Naive thymus-derived CD4-positive, alpha-beta T cell (primary cell): ENCODE measurements at regions not wholly inside any gene's neighbourhood (a gene's known extent, or its start where the extent isn't known, plus 50 kb on each side); places are given as distances from the start of the nearest gene placed in this dataset.
A peak's percentile ranks its signal among the peaks of the same experiment; 100 is the strongest.
"Not testable (repeated sequence)": the region's sequence is repeated elsewhere in the genome, so short reads cannot be mapped to it uniquely, and the experiment has no call there.

ENCODE experiments used
- ATAC-seq: fragments of 150-1000 bp; cut with Tn5 transposase; 2 replicates; pipeline ENCODE4 v1.10.0; 2021; ENCODE audit warnings: mild to moderate bottlenecking, moderate library complexity
- CTCF ChIA-PET: fragments of 350-600 bp; sonication (Branson Sonifier 250); formaldehyde crosslinking; loops from one replicate; lab custom pipeline; 2021; ENCODE audit warnings: antibody characterized with exemption; lab: Charles Lee
- POLR2A ChIA-PET: fragments of 350-600 bp; sonication (Branson Sonifier 250); formaldehyde crosslinking; loops from one replicate; lab custom pipeline; 2021; ENCODE audit warnings: antibody characterized with exemption, inconsistent platforms; lab: Charles Lee
- DNase-seq, 9 donors: peaks; one replicate each; pipeline versions ENCODE4 v3.0.0 to v3.0.0-alpha.2; 2020 to 2022; ENCODE audit warnings: mixed read lengths in 1 of 9
- H3K27ac ChIP-seq: one replicate; pipeline ENCODE4 v1.7.0; 2013; ENCODE audit warnings: mild to moderate bottlenecking, low read depth, low read length, moderate library complexity
- H3K27me3 ChIP-seq, 2 donors: one replicate each; pipeline ENCODE4 v1.7.0; 2013; ENCODE audit warnings: low read length in 2 of 2, mild to moderate bottlenecking in 2 of 2, moderate library complexity in 2 of 2; ENCODE audit not compliant: control insufficient read depth in 2 of 2, insufficient read depth in 2 of 2
- H3K36me3 ChIP-seq, 3 experiments: 1 replicate in 2 of 3; 2 replicates in 1 of 3; pipeline ENCODE4 v1.7.0; 2013; ENCODE audit warnings: low read length in 3 of 3, mild to moderate bottlenecking in 3 of 3, moderate library complexity in 1 of 3; ENCODE audit not compliant: insufficient read depth in 3 of 3, control insufficient read depth in 2 of 3
- H3K4me1 ChIP-seq, 2 donors: one replicate each; pipeline ENCODE4 v1.7.0; 2013; ENCODE audit warnings: low read length in 2 of 2, mild to moderate bottlenecking in 2 of 2, moderate library complexity in 1 of 2; ENCODE audit not compliant: control insufficient read depth in 2 of 2, insufficient read depth in 2 of 2
- H3K4me3 ChIP-seq: 2 replicates; pipeline ENCODE4 v1.7.0; 2013; ENCODE audit warnings: mild to moderate bottlenecking, low read length
- H3K9me3 ChIP-seq, 3 experiments: 1 replicate in 2 of 3; 2 replicates in 1 of 3; pipeline ENCODE4 v1.7.0; 2013; ENCODE audit warnings: low read length in 3 of 3; ENCODE audit not compliant: control insufficient read depth in 2 of 3
- H3K27ac Mint-ChIP-seq, 9 donors: one replicate each; pipeline ENCODE4 v1.8.0; 2020 to 2022; ENCODE audit warnings: mixed read lengths in 9 of 9, mild to moderate bottlenecking in 8 of 9, moderate library complexity in 5 of 9, inconsistent platforms in 2 of 9
- H3K27me3 Mint-ChIP-seq, 5 donors: one replicate each; pipeline ENCODE4 v1.8.0; 2021 to 2022; ENCODE audit warnings: mixed read lengths in 5 of 5, mild to moderate bottlenecking in 1 of 5
- H3K36me3 Mint-ChIP-seq, 5 donors: one replicate each; pipeline ENCODE4 v1.8.0; 2020 to 2022; ENCODE audit warnings: mixed read lengths in 5 of 5, mild to moderate bottlenecking in 3 of 5, inconsistent platforms in 1 of 5
- H3K4me1 Mint-ChIP-seq, 7 donors: one replicate each; pipeline ENCODE4 v1.8.0; 2020 to 2022; ENCODE audit warnings: mixed read lengths in 7 of 7, mild to moderate bottlenecking in 3 of 7, inconsistent platforms in 1 of 7
- H3K4me3 Mint-ChIP-seq, 10 donors: one replicate each; pipeline ENCODE4 v1.8.0; 2020 to 2022; ENCODE audit warnings: mild to moderate bottlenecking in 10 of 10, mixed read lengths in 10 of 10, moderate library complexity in 6 of 10, inconsistent platforms in 2 of 10
- H3K9me3 Mint-ChIP-seq, 11 donors: one replicate each; pipeline ENCODE4 v1.8.0; 2020 to 2022; ENCODE audit warnings: mixed read lengths in 11 of 11, mild to moderate bottlenecking in 4 of 11, inconsistent platforms in 1 of 11, moderate library complexity in 1 of 11
- intact Hi-C, 2 donors: fragments of 100-400 bp; cut with micrococcal nuclease; formaldehyde crosslinking; loops; one replicate each; pipeline ENCODE4 v1.15.1; 2023

DNA sequence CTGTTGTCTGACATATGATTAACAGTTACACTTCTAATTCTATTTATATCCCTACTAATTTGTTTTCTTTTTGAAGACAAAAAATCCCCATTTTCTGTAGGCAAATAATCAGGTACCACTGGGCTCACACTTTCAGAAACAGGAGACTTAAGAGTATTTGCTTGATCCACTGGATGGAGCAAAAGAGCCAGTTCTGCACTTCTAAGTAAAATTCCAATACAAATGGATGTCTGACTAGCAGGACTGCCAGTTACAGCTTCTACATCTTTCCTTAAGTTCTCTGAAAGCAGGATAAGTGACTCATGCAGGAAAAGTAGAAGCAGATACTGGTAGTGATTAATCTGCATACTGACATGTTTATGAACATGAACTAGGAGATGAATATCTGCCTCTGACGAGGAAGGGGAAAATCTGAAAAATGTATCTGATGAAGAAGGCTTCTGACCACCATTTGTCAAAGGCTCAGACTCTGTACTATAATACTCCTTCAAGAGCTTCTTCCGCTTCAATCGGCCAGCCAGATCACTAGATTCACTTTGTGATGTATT, 73.8 kb upstream of the ANKS1B start:
- no peak overlapping the region for H3K27ac Mint-ChIP-seq
- peaks cover 12 to 63% (median 52%) of the 10 kb centered on the region in 5 donors for H3K36me3 Mint-ChIP-seq

GRCh38 chr12:100046202-100046601, 61.5 kb upstream of the ANKS1B start:
- H3K36me3 ChIP-seq = peaks cover 0 to 16% (median 0%) of the 10 kb centered on the region in 3 experiments
- H3K4me3 ChIP-seq, POLR2A ChIA-PET, H3K27me3 ChIP-seq, H3K27ac Mint-ChIP-seq, H3K9me3 Mint-ChIP-seq, intact Hi-C loops, H3K4me1 Mint-ChIP-seq, DNase-seq, H3K4me1 ChIP-seq, H3K9me3 ChIP-seq, H3K27ac ChIP-seq, H3K4me3 Mint-ChIP-seq, H3K27me3 Mint-ChIP-seq, CTCF ChIA-PET, ATAC-seq: not testable (repeated sequence)
- peaks cover 17 to 91% (median 81%) of the 10 kb centered on the region in 5 donors for H3K36me3 Mint-ChIP-seq

More for the DNA sequence above, 73.8 kb upstream of the ANKS1B start:
- H3K4me3 Mint-ChIP-seq = no peak overlapping the region
- CTCF ChIA-PET = no interaction called here
- H3K4me1 ChIP-seq = no peaks in the 10 kb centered on the region
- intact Hi-C loops = no loop called here
- peaks cover 8 to 11% (median 9%) of the 10 kb centered on the region in 3 experiments for H3K36me3 ChIP-seq
- no peaks in the 10 kb centered on the region for H3K9me3 ChIP-seq
- peaks cover 0 to under 1% (median 0%) of the 10 kb centered on the region in 11 donors for H3K9me3 Mint-ChIP-seq
- DNase-seq (no peak), ATAC-seq (no peak)
- H3K27me3 ChIP-seq = no peaks in the 10 kb centered on the region
- POLR2A ChIA-PET = no interaction called here
- H3K4me1 Mint-ChIP-seq = peaks cover 0 to 8% (median 0%) of the 10 kb centered on the region in 7 donors
- H3K27ac ChIP-seq = no peak overlapping the region
- H3K4me3 ChIP-seq = no peak overlapping the region
- no peaks in the 10 kb centered on the region for H3K27me3 Mint-ChIP-seq

GRCh38 chr12:100044266-100044665, 59.5 kb upstream of the ANKS1B start:
- Mint-ChIP-seq H3K4me3 (no peak overlapping the region), H3K36me3 (peaks cover 17 to 86% (median 78%) of the 10 kb centered on the region in 5 donors), H3K27me3 (no peaks in the 10 kb centered on the region), H3K4me1 (peaks cover 0 to 2% (median 0%) of the 10 kb centered on the region in 7 donors), H3K27ac (peak overlapping the region in 1 of 9 donors; percentile 41), H3K9me3 (peaks cover 0 to 6% (median 0%) of the 10 kb centered on the region in 11 donors)
- H3K4me1 ChIP-seq = no peaks in the 10 kb centered on the region
- no peaks in the 10 kb centered on the region for H3K27me3 ChIP-seq
- intact Hi-C loops = no loop called here
- H3K4me3 ChIP-seq = no peak overlapping the region
- peaks cover 0 to 16% (median 0%) of the 10 kb centered on the region in 3 experiments for H3K36me3 ChIP-seq
- H3K27ac ChIP-seq = no peak overlapping the region
- no peaks in the 10 kb centered on the region for H3K9me3 ChIP-seq
- ChIA-PET POLR2A (no interaction called here), CTCF (no interaction called here)
- DNase-seq (no peak), ATAC-seq (no peak)

DNA sequence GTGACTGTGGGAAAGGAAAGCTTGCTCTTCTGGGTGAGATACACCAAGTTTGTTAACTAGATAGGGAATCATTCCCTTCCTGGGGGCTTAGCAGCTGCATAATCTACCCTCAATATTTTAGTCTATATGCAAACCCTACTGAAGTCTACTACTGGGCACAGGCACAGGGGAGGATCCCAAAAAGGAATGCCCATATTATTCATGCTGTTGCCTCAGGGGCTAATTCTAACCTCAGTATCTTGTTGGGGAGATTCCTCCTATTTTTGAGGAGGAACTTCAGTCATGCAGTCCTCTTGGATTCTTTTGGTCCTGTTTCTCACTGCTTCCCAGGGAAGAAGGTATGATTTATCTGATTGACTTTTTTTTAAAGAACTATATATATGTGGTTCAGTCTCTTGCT, 58.9 kb upstream of the ANKS1B start:
- H3K4me1 ChIP-seq = no peaks in the 10 kb centered on the region
- POLR2A ChIA-PET = no interaction called here
- ATAC-seq (no peak), DNase-seq (no peak)
- Mint-ChIP-seq H3K9me3 (peaks cover 0 to 6% (median 0%) of the 10 kb centered on the region in 11 donors), H3K4me3 (no peak overlapping the region), H3K4me1 (peaks cover 0 to 2% (median 0%) of the 10 kb centered on the region in 7 donors), H3K36me3 (peaks cover 12 to 83% (median 76%) of the 10 kb centered on the region in 5 donors), H3K27me3 (no peaks in the 10 kb centered on the region), H3K27ac (no peak overlapping the region)
- CTCF ChIA-PET = interaction anchor here (0.6 kb wide), 1 partner anchor 129 kb away, joined by 7 read pairs; no protein-coding TSS in a partner anchor
- intact Hi-C loops = no loop called here
- H3K36me3 ChIP-seq = peaks cover 0 to 16% (median 0%) of the 10 kb centered on the region in 3 experiments
- no peak overlapping the region for H3K27ac ChIP-seq
- no peak overlapping the region for H3K4me3 ChIP-seq
- no peaks in the 10 kb centered on the region for H3K27me3 ChIP-seq
- H3K9me3 ChIP-seq = no peaks in the 10 kb centered on the region
